Activated T-helper 1 cell treated with anti-CD3 and anti-CD28 coated beads, Interleukin-2, amount 50 U/mL, for 16 hours (primary cell): ENCODE measurements at regions not wholly inside any gene's neighbourhood (a gene's known extent, or its start where the extent isn't known, plus 50 kb on each side); places are given as distances from the start of the nearest gene placed in this dataset.

Experiments used
- DNase-seq, 2 donors: peaks; one replicate each; pipeline ENCODE4 v3.0.0-alpha.2; 2020; ENCODE audit warnings: low read depth in 1 of 2, low spot score in 1 of 2

DNA sequence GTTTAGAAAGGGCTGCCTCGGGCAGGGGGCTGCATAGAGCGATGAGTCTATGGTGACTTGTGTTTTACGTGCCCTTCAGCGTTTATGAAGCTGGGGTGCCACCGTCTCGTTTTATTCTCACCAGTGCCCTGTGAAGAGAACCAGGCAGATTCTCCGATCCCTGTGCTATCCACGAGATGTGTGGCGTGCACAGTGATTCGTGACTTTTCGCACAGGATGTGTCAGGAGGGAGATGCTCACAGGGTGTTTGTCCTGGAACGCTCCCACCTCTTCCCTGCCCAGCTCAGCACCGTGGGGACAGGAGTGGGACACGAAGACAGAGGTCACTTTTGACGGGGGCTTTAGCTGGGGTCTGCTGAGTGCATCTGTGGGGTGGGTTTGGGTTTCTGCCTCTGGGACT lies 54.9 kb upstream of the AJAP1 start:
- DNase-seq, result no peak

DNA sequence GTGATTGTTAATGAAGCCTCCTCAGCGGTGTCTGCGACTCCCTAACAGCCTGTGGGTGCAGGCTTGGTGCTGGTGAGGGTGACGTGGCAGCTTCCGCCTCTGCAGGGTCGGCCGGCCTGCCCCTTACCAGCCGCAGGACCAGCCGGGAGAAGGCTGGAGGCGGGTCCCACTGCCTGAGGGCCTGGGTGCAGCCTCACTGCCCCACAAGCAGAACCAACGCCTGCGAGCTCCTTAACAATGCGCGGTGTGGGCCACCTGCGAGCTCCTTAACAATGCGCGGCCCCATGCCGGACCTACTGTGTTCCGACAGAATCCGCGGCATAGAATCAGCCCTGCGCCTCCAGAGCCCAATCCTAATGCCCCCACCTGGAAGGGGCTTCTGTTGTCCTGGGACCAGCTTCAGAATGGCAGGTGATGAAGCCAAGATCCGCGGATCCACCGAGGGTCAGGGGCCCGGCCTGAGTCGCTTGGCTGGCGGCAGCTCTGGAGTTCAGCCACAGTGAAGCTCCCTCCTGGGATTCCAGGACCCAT lies 54.4 kb upstream of the AJAP1 start:
- no peak for DNase-seq

DNA sequence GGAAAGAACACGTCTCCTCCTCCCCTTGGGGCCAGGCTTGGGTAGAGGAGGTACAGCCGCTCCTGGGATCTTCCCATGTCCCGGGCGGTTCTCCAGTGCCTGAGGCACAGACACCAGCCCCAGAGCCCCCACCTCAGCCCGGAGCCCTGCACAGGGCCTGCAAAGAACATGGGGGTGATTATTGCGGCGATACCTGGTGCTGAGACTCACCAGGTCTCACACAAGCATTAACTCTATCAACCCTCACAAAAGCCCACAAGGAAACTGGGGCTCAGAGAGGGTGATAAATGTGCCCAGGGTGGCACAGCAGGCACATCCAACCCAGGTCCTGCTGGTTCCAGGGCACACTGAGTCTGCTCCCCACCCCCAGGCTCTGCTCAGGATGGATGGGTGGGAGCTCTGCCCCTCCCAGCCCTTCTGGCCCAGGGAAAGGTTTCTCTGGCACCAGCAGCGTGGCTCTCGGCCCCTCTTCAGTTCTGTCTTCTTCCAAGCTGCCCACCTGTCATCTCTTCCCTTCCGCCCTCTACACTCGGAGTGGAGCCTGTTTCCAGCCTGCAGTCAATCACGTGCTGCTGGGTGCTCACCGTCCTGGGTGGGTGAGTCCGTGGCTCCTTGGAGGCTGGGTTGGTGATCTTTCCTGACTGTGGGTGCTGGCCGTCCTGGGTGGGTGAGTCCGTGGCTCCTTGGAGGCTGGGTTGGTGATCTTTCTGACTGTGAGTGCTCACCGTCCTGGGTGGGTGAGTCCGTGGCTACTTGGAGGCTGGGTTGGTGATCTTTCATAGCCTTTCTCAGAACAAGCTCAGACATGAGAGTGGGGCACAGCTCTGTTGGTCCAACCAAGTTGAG lies 53.6 kb upstream of the AJAP1 start:
- DNase-seq, result no peak

DNA sequence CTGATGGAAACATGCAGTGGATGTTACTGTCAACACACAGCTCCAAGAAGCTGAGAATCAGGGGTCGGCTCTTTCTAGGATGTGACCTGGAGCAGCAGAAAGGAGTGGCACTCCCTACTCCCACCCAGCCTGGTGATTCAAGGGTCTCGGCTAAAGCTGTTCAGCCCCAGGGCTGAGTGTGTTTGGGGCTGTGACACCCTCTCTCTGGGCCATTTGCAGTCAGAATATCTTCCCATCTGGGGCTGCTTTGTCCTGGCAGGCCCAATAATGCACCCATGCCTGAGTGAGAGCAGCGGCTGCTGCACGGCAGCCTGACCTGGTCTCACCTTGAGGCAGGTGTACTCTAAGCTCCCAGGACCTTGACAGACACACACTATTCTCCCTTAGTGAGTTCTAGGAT lies 52.5 kb upstream of the AJAP1 start:
- no peak for DNase-seq

DNA sequence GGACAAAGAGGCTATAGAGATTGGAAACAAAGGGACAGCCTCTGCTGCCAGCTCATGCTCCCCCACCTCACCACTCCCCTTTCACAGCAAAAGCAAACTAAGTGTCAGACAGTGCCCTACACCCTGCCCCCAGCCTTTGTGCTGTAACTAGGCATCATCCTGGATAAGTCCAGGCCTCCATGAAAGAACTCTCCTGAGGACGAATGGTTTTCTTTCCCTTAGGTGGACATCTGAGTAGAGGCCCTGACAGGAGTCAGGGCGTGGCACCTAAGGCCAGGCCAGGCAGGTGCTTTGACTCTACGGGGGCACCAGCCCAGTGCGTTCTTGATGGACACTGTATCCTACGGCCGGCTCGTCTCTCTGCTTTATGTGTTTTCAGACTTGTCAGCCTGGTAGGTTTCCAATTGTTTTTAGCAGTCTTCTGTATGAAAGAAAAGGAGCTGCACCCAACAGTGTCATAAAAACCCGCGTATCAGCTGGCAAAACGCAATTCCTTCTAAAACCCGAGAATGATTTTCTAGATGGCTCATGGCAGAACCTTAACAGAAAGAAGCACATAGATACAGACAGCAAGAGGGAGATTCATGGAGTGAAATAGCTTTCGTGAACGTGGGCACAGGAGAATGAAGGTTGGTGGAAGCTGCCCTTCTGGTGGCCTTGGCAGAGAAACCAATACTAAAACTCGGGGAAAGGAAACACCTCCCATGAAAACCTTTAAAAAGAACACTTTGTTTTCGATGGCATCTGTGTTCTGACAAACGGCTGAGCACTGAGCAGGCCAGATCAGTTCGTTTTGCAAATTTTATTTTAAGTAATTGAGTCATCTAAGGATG lies 51.7 kb upstream of the AJAP1 start:
- DNase-seq, result no peak

DNA sequence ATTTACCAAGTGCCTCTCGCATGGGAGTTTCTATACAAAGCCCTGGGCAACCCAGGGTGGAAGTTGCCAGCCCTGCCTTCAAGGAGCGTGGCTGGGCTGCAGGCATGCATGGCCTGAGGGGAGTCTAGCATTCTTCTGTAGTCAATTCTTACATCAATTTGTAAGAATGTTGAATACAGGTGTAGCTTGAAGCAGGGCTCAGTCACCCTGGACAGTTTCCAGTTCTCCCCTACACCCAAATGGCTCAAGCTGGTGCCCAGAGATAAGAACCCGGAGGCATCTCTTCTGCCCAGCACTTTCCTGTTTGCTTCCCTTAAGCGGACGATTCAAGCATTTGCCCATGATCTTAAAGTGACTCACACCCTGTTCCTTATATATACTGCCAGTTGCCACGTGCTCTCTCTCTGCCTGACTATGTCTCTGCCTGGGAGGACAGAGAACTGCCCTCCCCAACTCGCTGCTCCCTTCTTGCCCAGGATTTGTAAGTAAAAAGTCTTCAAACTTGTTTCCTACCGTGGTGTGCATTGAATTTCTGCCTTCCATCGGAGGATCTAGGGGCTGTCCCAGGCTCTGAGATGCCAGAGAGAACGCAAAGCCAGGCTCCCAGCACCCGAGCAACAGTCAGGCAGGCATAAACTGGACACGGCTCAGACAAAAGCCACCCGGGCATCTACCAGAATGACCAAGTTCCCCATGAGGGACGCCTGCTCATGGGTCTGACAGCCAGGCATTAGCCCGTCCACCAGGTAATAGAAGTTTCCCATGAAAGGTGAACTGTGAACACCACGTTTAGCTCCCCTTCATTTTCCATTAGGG lies 50.9 kb upstream of the AJAP1 start:
- no peak for DNase-seq
